ENCODE measurements at regions not wholly inside any gene's neighbourhood (a gene's known extent, or its start where the extent isn't known, plus 50 kb on each side); places are given as distances from the start of the nearest gene placed in this dataset.
A peak's percentile ranks its signal among the peaks of the same experiment; 100 is the strongest.

- H3K4me1 Mint-ChIP-seq: no peaks in the 10 kb centered on the region
- TF ChIP-seq CTCF (IDR thresholded peaks at IDR 0.05; ENCODE audit: unreplicated experiment in 3 of 3): no peak
- no peak overlapping the region for H3K27ac Mint-ChIP-seq
- H3K4me3 Mint-ChIP-seq: no peak overlapping the region
- H3K27me3 Mint-ChIP-seq (ENCODE audit: low read depth): no peaks in the 10 kb centered on the region
- H3K36me3 Mint-ChIP-seq (ENCODE audit: low read depth): no peaks in the 10 kb centered on the region
- H3K9me3 Mint-ChIP-seq: no peaks in the 10 kb centered on the region
These were observed 296.5 kb upstream of the GYPC start for GRCh38 chr2:126359494-126359893.

- H3K4me1 Mint-ChIP-seq: peaks cover 14% of the 10 kb centered on the region
- TF ChIP-seq CTCF (IDR thresholded peaks at IDR 0.05; ENCODE audit: unreplicated experiment in 3 of 3): no peak
- no peaks in the 10 kb centered on the region for H3K27me3 Mint-ChIP-seq (ENCODE audit: low read depth)
- H3K36me3 Mint-ChIP-seq (ENCODE audit: low read depth): no peaks in the 10 kb centered on the region
- H3K4me3 Mint-ChIP-seq: no peak overlapping the region
- no peaks in the 10 kb centered on the region for H3K9me3 Mint-ChIP-seq
- H3K27ac Mint-ChIP-seq: peak overlapping the region in 2 of 3 experiments; percentile 61 to 87
These were observed 288.6 kb upstream of the GYPC start for GRCh38 chr2:126367361-126367760.

- Mint-ChIP-seq H3K4me1 (peaks cover 14% of the 10 kb centered on the region), H3K9me3 (no peaks in the 10 kb centered on the region), H3K4me3 (no peak overlapping the region), H3K36me3 (ENCODE audit: low read depth) (no peaks in the 10 kb centered on the region), H3K27ac (no peak overlapping the region), H3K27me3 (ENCODE audit: low read depth) (peaks cover under 1% of the 10 kb centered on the region)
- TF ChIP-seq CTCF (IDR thresholded peaks at IDR 0.05; ENCODE audit: unreplicated experiment in 3 of 3): no peak
These were observed 287.2 kb upstream of the GYPC start for GRCh38 chr2:126368758-126369157.

GRCh38 chr2:126370201-126370600, 285.8 kb upstream of the GYPC start:
- no peaks in the 10 kb centered on the region for H3K36me3 Mint-ChIP-seq (ENCODE audit: low read depth)
- peak overlapping the region in 1 of 3 experiments; percentile 5 for H3K27ac Mint-ChIP-seq
- no peak for TF ChIP-seq CTCF (IDR thresholded peaks at IDR 0.05; ENCODE audit: unreplicated experiment in 3 of 3)
- H3K4me1 Mint-ChIP-seq: peaks cover 14% of the 10 kb centered on the region
- peaks cover 6% of the 10 kb centered on the region for H3K27me3 Mint-ChIP-seq (ENCODE audit: low read depth)
- no peak overlapping the region for H3K4me3 Mint-ChIP-seq
- H3K9me3 Mint-ChIP-seq: no peaks in the 10 kb centered on the region

GRCh38 chr2:126372406-126372805, 283.6 kb upstream of the GYPC start:
- peaks cover 6% of the 10 kb centered on the region for H3K27me3 Mint-ChIP-seq (ENCODE audit: low read depth)
- TF ChIP-seq CTCF (IDR thresholded peaks at IDR 0.05; ENCODE audit: unreplicated experiment in 3 of 3): no peak
- no peaks in the 10 kb centered on the region for H3K36me3 Mint-ChIP-seq (ENCODE audit: low read depth)
- H3K27ac Mint-ChIP-seq: no peak overlapping the region
- H3K9me3 Mint-ChIP-seq: peaks cover 5% of the 10 kb centered on the region
- H3K4me3 Mint-ChIP-seq: no peak overlapping the region
- H3K4me1 Mint-ChIP-seq: peaks cover 11% of the 10 kb centered on the region

GRCh38 chr2:126378176-126378575, 277.8 kb upstream of the GYPC start:
- Mint-ChIP-seq H3K36me3 (ENCODE audit: low read depth) (no peaks in the 10 kb centered on the region), H3K27ac (peak overlapping the region in 1 of 3 experiments; percentile 28), H3K4me3 (no peak overlapping the region), H3K4me1 (no peaks in the 10 kb centered on the region), H3K27me3 (ENCODE audit: low read depth) (peaks cover 6% of the 10 kb centered on the region), H3K9me3 (peaks cover 5% of the 10 kb centered on the region)
- TF ChIP-seq CTCF (IDR thresholded peaks at IDR 0.05; ENCODE audit: unreplicated experiment in 3 of 3): no peak
